IMR-90 (cell line): ENCODE measurements at regions not wholly inside any gene's neighbourhood (a gene's known extent, or its start where the extent isn't known, plus 50 kb on each side); places are given as distances from the start of the nearest gene placed in this dataset.

Source experiments
- ATAC-seq: fragments of 200-7000 bp; cut with Tn5 transposase; 2 replicates; pipeline ENCODE4 v1.9.1; 2020; ENCODE audit warnings: low read depth, mild to moderate bottlenecking, moderate library complexity
- BruUV-seq: library from RNA; stranded (reverse); fragments of 400-500 nt; replicated peaks from 2 replicates; lab custom pipeline; 2021; lab: Mats Ljungman, UMichigan
- CTCF ChIA-PET: fragments of 300-600 bp; formaldehyde crosslinking; extraction: SDS; loops from one replicate; lab custom pipeline; 2021; ENCODE audit warnings: antibody characterized with exemption; lab: Yijun Ruan, JAX
- POLR2A ChIA-PET: fragments of 300-600 bp; sonication (Branson Sonifier 250); formaldehyde crosslinking; loops from one replicate; lab custom pipeline; 2022; ENCODE audit warnings: antibody characterized with exemption; ENCODE audit not compliant: unreplicated experiment; lab: Charles Lee
- DNase-seq: peaks from one replicate; pipeline ENCODE4 v3.0.0; 2013
- H2AFZ ChIP-seq: replicated peaks from 2 replicates; pipeline ENCODE3; 2013; ENCODE audit warnings: low read length, mild to moderate bottlenecking; ENCODE audit not compliant: poor library complexity
- H2AK5ac ChIP-seq: 2 replicates; pipeline ENCODE4 v1.6.1; 2013; ENCODE audit warnings: low read depth, low read length, inconsistent platforms
- H2AK9ac ChIP-seq: replicated peaks from 2 replicates; pipeline ENCODE3; 2013; ENCODE audit warnings: mild to moderate bottlenecking, low read depth, low read length, moderate library complexity; ENCODE audit not compliant: poor library complexity
- H2BK120ac ChIP-seq: 2 replicates; pipeline ENCODE4 v1.6.1; 2013; ENCODE audit warnings: low read depth, low read length, inconsistent platforms
- H2BK15ac ChIP-seq: 3 replicates; pipeline ENCODE4 v1.6.1; 2013; ENCODE audit warnings: low read depth, low read length, inconsistent platforms
- H2BK20ac ChIP-seq: 2 replicates; pipeline ENCODE4 v1.6.1; 2013; ENCODE audit warnings: low read depth, mild to moderate bottlenecking, inconsistent platforms, low read length, moderate library complexity
- H2BK5ac ChIP-seq: 2 replicates; pipeline ENCODE4 v1.6.1; 2013; ENCODE audit warnings: mild to moderate bottlenecking, low read depth, low read length, inconsistent platforms; ENCODE audit not compliant: poor library complexity, severe bottlenecking
- H3K14ac ChIP-seq: replicated peaks from 2 replicates; pipeline ENCODE4 v1.6.1; 2013; ENCODE audit warnings: low read depth, low read length, inconsistent platforms
- H3K18ac ChIP-seq: 2 replicates; pipeline ENCODE4 v1.6.1; 2013; ENCODE audit warnings: low read depth, low read length, control low read depth
- H3K23ac ChIP-seq: 2 replicates; pipeline ENCODE4 v1.6.1; 2013; ENCODE audit warnings: low read depth, low read length, inconsistent platforms
- H3K27ac ChIP-seq: 2 replicates; pipeline ENCODE4 v1.5.1; 2013; ENCODE audit warnings: mild to moderate bottlenecking, control low read depth, low read length; ENCODE audit not compliant: insufficient read depth
- H3K27me3 ChIP-seq: 2 replicates; pipeline ENCODE4 v1.6.1; 2013; ENCODE audit warnings: low read length; ENCODE audit not compliant: control insufficient read depth, insufficient read depth
- H3K36me3 ChIP-seq: 2 replicates; pipeline ENCODE4 v1.6.1; 2013; ENCODE audit warnings: low read length, mixed read lengths; ENCODE audit not compliant: control insufficient read depth, insufficient read depth
- H3K4ac ChIP-seq: 2 replicates; pipeline ENCODE4 v1.6.1; 2013; ENCODE audit warnings: low read depth, low read length, inconsistent platforms
- H3K4me1 ChIP-seq: 2 replicates; pipeline ENCODE4 v1.6.1; 2013; ENCODE audit warnings: low read length, mixed read lengths; ENCODE audit not compliant: control insufficient read depth, insufficient read depth
- H3K4me2 ChIP-seq: 2 replicates; pipeline ENCODE4 v1.6.1; 2013; ENCODE audit warnings: low read depth, mild to moderate bottlenecking, control low read depth, low read length, moderate library complexity
- H3K4me3 ChIP-seq: 2 replicates; pipeline ENCODE4 v1.5.1; 2013; ENCODE audit warnings: low read depth, mild to moderate bottlenecking, control low read depth, low read length, moderate library complexity; ENCODE audit not compliant: insufficient read depth
- H3K56ac ChIP-seq: 2 replicates; pipeline ENCODE4 v1.6.1; 2013; ENCODE audit warnings: low read length, inconsistent platforms; ENCODE audit not compliant: insufficient read depth; ENCODE audit errors: extremely low read depth
- H3K79me1 ChIP-seq, 2 experiments: 2 replicates each; pipeline ENCODE4 v1.6.1; 2013; ENCODE audit warnings: low read length in 2 of 2, inconsistent platforms in 1 of 2, low read depth in 1 of 2
- H3K9ac ChIP-seq: 2 replicates; pipeline ENCODE4 v1.6.1; 2013; ENCODE audit warnings: low read depth, low read length, control low read depth
- H3K9me1 ChIP-seq: 2 replicates; pipeline ENCODE4 v1.6.1; 2013; ENCODE audit warnings: low read length, inconsistent platforms; ENCODE audit not compliant: insufficient read depth
- H3K9me3 ChIP-seq: 2 replicates; pipeline ENCODE4 v1.6.1; 2013; ENCODE audit warnings: low read length; ENCODE audit not compliant: control insufficient read depth, insufficient read depth
- H4K20me1 ChIP-seq: 2 replicates; pipeline ENCODE4 v1.6.1; 2013; ENCODE audit warnings: low read length, inconsistent platforms; ENCODE audit not compliant: insufficient read depth
- H4K5ac ChIP-seq: 2 replicates; pipeline ENCODE4 v1.6.1; 2013; ENCODE audit warnings: mild to moderate bottlenecking, low read depth, low read length, control low read depth
- H4K8ac ChIP-seq, 2 experiments: 2 replicates each; pipeline ENCODE4 v1.6.1; 2013; ENCODE audit warnings: low read depth in 2 of 2, low read length in 2 of 2, control low read depth in 1 of 2, inconsistent platforms in 1 of 2
- H4K91ac ChIP-seq: 2 replicates; pipeline ENCODE4 v1.6.1; 2013; ENCODE audit warnings: low read depth, low read length, inconsistent platforms; ENCODE audit not compliant: insufficient read depth
- BHLHE40 ChIP-seq: fragments of 150-350 bp; IDR thresholded peaks from 2 replicates; pipeline ENCODE4 v1.6.1; 2016; ENCODE audit warnings: mild to moderate bottlenecking, low read depth, low read length
- CEBPB ChIP-seq: IDR thresholded peaks from 2 replicates; pipeline ENCODE4 v1.6.1; 2012; ENCODE audit warnings: low read depth, low read length, improper control_type of control experiment
- CHD1 ChIP-seq: IDR thresholded peaks from 2 replicates; pipeline ENCODE4 v1.6.1; 2012; ENCODE audit warnings: low read depth, low read length, improper control_type of control experiment
- CTCF ChIP-seq: conservative IDR thresholded peaks from 2 replicates; pipeline ENCODE4 v1.5.1; 2012; ENCODE audit warnings: mild to moderate bottlenecking, low read depth, low read length, improper control_type of control experiment
- ELK1 ChIP-seq: fragments of 150-350 bp; IDR thresholded peaks from 2 replicates; pipeline ENCODE4 v1.6.1; 2016; ENCODE audit warnings: low read depth, mild to moderate bottlenecking, low read length, moderate library complexity, borderline replicate concordance
- FOS ChIP-seq: fragments of 150-350 bp; IDR thresholded peaks from 2 replicates; pipeline ENCODE4 v1.6.1; 2016; ENCODE audit warnings: low read depth, low read length
- MAFK ChIP-seq: IDR thresholded peaks from 2 replicates; pipeline ENCODE4 v1.6.1; 2012; ENCODE audit warnings: low read depth, low read length, improper control_type of control experiment
- MAZ ChIP-seq: IDR thresholded peaks from 2 replicates; pipeline ENCODE4 v1.6.1; 2012; ENCODE audit warnings: low read depth, mild to moderate bottlenecking, low read length, improper control_type of control experiment, moderate library complexity, borderline replicate concordance
- MXI1 ChIP-seq: IDR thresholded peaks from 2 replicates; pipeline ENCODE4 v1.6.1; 2012; ENCODE audit warnings: low read depth, mild to moderate bottlenecking, low read length, moderate library complexity, borderline replicate concordance
- NFE2L2 ChIP-seq: fragments of 150-350 bp; IDR thresholded peaks from 2 replicates; pipeline ENCODE4 v1.6.1; 2016; ENCODE audit warnings: low read depth, mild to moderate bottlenecking, low read length
- POLR2A ChIP-seq: IDR thresholded peaks from 2 replicates; pipeline ENCODE4 v1.6.1; 2012; ENCODE audit warnings: mild to moderate bottlenecking, low read depth, low read length
- RAD21 ChIP-seq: IDR thresholded peaks from 2 replicates; pipeline ENCODE4 v1.6.1; 2012; ENCODE audit warnings: low read length, improper control_type of control experiment
- RCOR1 ChIP-seq: IDR thresholded peaks from 2 replicates; pipeline ENCODE4 v1.6.1; 2012; ENCODE audit warnings: mild to moderate bottlenecking, low read length, improper control_type of control experiment; ENCODE audit not compliant: insufficient replicate concordance
- RFX5 ChIP-seq: IDR thresholded peaks from 2 replicates; pipeline ENCODE4 v1.8.0; 2012; ENCODE audit warnings: low read depth, mild to moderate bottlenecking, low read length, moderate library complexity
- USF2 ChIP-seq: fragments of 150-350 bp; IDR thresholded peaks from 2 replicates; pipeline ENCODE4 v1.6.1; 2017; ENCODE audit warnings: mild to moderate bottlenecking, antibody characterized with exemption, low read length, low read depth
- WGBS, 2 experiments: methylation state at CpG; one replicate each; pipeline versions ENCODE4 v1.1.5 to v1.1.7; 2013; ENCODE audit warnings: missing lambda C conversion rate in 2 of 2; ENCODE audit not compliant: insufficient read length in 1 of 2; ENCODE audit errors: extremely low coverage in 2 of 2; 5-methylcytosine and 5-hydroxymethylcytosine counted together
- dilution Hi-C: fragments of 300-500 bp; cut with HindIII; formaldehyde crosslinking; loops from one replicate; pipeline ENCODE4 v1.14.3; 2018; ENCODE audit warnings: low sequenced_read_pairs; ENCODE audit not compliant: unreplicated experiment
- in situ Hi-C: fragments of 300-500 bp; cut with MboI; formaldehyde crosslinking; loops from 3 replicates; pipeline ENCODE4 v1.14.3; 2019; ENCODE audit warnings: low sequenced_read_pairs, inconsistent platforms, mixed read lengths
- intact Hi-C: fragments of 100-400 bp; cut with micrococcal nuclease; formaldehyde crosslinking; loops from 2 replicates; pipeline ENCODE4 v1.10.0; 2022

GRCh38 chr2:42978175-42978886, 185.9 kb upstream of the HAAO start:
- H2BK15ac ChIP-seq = no peak overlapping the region
- H2BK120ac ChIP-seq = 0 out of 2 replicates have a peak overlapping the region, but pooled peaks have one; percentile 40
- BruUV-seq = no TSS peak
- no peaks in the 10 kb centered on the region for H4K20me1 ChIP-seq
- H3K56ac ChIP-seq = no peak overlapping the region
- dilution Hi-C loops (no loop called here), intact Hi-C loops (loop anchor here (5.0 to 10.0 kb wide), 2 partner anchors 39 to 506 kb away; no protein-coding TSS in a partner anchor), in situ Hi-C loops (loop anchor here (10.0 kb wide), 1 partner anchor 246 kb away; the partner anchor contains the start of gene ZFP36L2)
- no peaks in the 10 kb centered on the region for H3K79me1 ChIP-seq
- H2AK9ac ChIP-seq = peak overlapping the region; percentile 62
- H3K9ac ChIP-seq = no peak overlapping the region
- DNase-seq (no peak), ATAC-seq (no peak)
- H3K4me2 ChIP-seq = no peak overlapping the region
- ChIA-PET CTCF (interaction anchor here (1.3 kb wide), 1 partner anchor 251 kb away, joined by 5 read pairs; no protein-coding TSS in a partner anchor), POLR2A (interaction anchor here (0.5 kb wide), 1 partner anchor 54 kb away, joined by 3 read pairs; no protein-coding TSS in a partner anchor)
- no peak overlapping the region for H4K8ac ChIP-seq
- H3K36me3 ChIP-seq = no peaks in the 10 kb centered on the region
- peak overlapping the region; percentile 45 for H3K4ac ChIP-seq
- H3K18ac ChIP-seq = no peak overlapping the region
- H4K5ac ChIP-seq = no peak overlapping the region
- no peaks in the 10 kb centered on the region for H3K9me3 ChIP-seq
- no peak overlapping the region for H2BK20ac ChIP-seq
- WGBS, 2 experiments = 100% methylated on average over 1 of the region's 5 CpGs; no CpG with 5 or more reads in 1 of the 2 experiments
- H3K4me1 ChIP-seq = peaks cover 15% of the 10 kb centered on the region
- H3K23ac ChIP-seq = no peak overlapping the region
- H3K27ac ChIP-seq = no peak overlapping the region
- peak overlapping the region; percentile 69 for H2AFZ ChIP-seq
- H3K4me3 ChIP-seq = no peak overlapping the region
- H3K14ac ChIP-seq = no peak overlapping the region
- peak overlapping the region; percentile 63; the same call in 1 of the 2 replicates for H2AK5ac ChIP-seq
- H4K91ac ChIP-seq = no peak overlapping the region; the same call in 1 of the 2 replicates
- H3K27me3 ChIP-seq = no peaks in the 10 kb centered on the region
- no peaks in the 10 kb centered on the region for H3K9me1 ChIP-seq
- H2BK5ac ChIP-seq = no peak overlapping the region
- TF ChIP-seq MAZ (no peak), CTCF (no peak), MXI1 (no peak), RCOR1 (no peak), NFE2L2 (no peak), CHD1 (no peak), USF2 (no peak), RFX5 (no peak), POLR2A (no peak), FOS (no peak), MAFK (no peak), BHLHE40 (no peak), ELK1 (no peak), RAD21 (no peak), CEBPB (no peak)
